Epithelial cell of proximal tubule (primary cell): ENCODE measurements at regions not wholly inside any gene's neighbourhood (a gene's known extent, or its start where the extent isn't known, plus 50 kb on each side); places are given as distances from the start of the nearest gene placed in this dataset.
"Not testable (repeated sequence)": the region's sequence is repeated elsewhere in the genome, so short reads cannot be mapped to it uniquely, and the experiment has no call there.

Source experiments
- DNase-seq: peaks from one replicate; pipeline ENCODE4 v3.0.0-alpha.2; 2011; ENCODE audit warnings: low read depth
- H3K4me3 ChIP-seq: 2 replicates; pipeline ENCODE4 v1.5.1; 2011; ENCODE audit warnings: low read depth, mild to moderate bottlenecking, low read length
- TF ChIP-seq, protein P1 (sequence below): conservative IDR thresholded peaks from 2 replicates; pipeline ENCODE4 v1.5.1; 2012; ENCODE audit warnings: low read depth, mild to moderate bottlenecking, low read length

DNA sequence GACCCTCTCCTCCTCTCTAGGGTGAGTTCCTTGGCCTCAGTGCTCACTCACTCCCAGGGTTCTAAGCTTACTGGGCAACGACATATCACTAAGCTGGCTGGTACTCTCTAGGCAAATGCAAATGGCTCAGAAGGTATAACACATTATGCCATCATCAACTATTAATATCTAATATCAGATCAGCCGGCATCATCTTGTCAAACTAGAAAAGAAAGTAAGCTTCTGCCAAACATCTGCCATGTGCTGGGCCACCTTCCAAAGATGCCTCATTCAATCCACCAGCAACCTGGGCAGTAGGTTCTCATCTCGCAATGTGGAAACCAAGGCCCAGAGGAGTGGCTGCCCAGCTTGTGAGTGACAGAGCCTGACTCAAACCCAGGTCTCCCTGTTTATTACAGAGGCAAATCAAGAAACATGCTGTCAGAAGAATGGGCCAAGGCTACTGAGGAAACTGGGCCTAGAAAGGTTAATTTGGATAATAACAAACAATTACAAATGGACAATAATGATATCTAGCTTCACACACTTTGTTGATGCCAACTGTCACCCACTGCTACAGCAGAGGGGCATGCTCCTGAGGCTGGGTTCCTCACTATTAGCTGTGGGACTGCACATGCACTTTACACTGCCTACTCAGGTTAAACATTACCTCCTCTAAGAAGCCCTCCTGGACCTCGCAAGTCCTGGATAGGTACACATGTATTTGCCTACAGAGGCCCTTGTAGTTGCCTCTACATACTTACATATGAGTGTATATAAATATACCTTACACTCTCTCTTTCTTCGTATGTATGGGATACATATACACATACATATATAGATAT, 183.3 kb upstream of the JUN start:
- H3K4me3 ChIP-seq, result no peak overlapping the region

GRCh38 chr1:58968360-58968952, 184.6 kb upstream of the JUN start:
- peak; percentile 56 for DNase-seq
- TF ChIP-seq, protein P1, sequence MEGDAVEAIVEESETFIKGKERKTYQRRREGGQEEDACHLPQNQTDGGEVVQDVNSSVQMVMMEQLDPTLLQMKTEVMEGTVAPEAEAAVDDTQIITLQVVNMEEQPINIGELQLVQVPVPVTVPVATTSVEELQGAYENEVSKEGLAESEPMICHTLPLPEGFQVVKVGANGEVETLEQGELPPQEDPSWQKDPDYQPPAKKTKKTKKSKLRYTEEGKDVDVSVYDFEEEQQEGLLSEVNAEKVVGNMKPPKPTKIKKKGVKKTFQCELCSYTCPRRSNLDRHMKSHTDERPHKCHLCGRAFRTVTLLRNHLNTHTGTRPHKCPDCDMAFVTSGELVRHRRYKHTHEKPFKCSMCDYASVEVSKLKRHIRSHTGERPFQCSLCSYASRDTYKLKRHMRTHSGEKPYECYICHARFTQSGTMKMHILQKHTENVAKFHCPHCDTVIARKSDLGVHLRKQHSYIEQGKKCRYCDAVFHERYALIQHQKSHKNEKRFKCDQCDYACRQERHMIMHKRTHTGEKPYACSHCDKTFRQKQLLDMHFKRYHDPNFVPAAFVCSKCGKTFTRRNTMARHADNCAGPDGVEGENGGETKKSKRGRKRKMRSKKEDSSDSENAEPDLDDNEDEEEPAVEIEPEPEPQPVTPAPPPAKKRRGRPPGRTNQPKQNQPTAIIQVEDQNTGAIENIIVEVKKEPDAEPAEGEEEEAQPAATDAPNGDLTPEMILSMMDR, result no peak
- H3K4me3 ChIP-seq, result no peak overlapping the region

More for the DNA sequence above, 183.3 kb upstream of the JUN start:
- TF ChIP-seq, protein P1, result no peak
- no peak for DNase-seq

GRCh38 chr1:58969176-58969575, 185.3 kb upstream of the JUN start:
- not testable (repeated sequence) for DNase-seq, H3K4me3 ChIP-seq

GRCh38 chr1:58971629-58972140, 187.8 kb upstream of the JUN start:
- DNase-seq, result peak; percentile 64
- TF ChIP-seq, protein P1, result no peak
- no peak overlapping the region for H3K4me3 ChIP-seq

GRCh38 chr1:58975888-58976287, 192.0 kb upstream of the JUN start:
- H3K4me3 ChIP-seq, result no peak overlapping the region
- TF ChIP-seq, protein P1, result no peak
- DNase-seq, result no peak

GRCh38 chr1:58976294-58976693, 192.4 kb upstream of the JUN start:
- DNase-seq, result no peak
- no peak overlapping the region for H3K4me3 ChIP-seq
- TF ChIP-seq, protein P1, result no peak

GRCh38 chr1:58977598-58977997, 193.8 kb upstream of the JUN start:
- TF ChIP-seq, protein P1, result no peak
- DNase-seq, result no peak
- H3K4me3 ChIP-seq, result no peak overlapping the region
